Glutamatergic neuron (in vitro differentiated cells): ENCODE measurements at regions not wholly inside any gene's neighbourhood (a gene's known extent, or its start where the extent isn't known, plus 50 kb on each side); places are given as distances from the start of the nearest gene placed in this dataset.

Source experiments
- DNase-seq: peaks from one replicate; pipeline ENCODE4 v3.0.0; 2022
- H3K27ac Mint-ChIP-seq: one replicate; pipeline ENCODE4 v1.8.0; 2020; ENCODE audit warnings: mild to moderate bottlenecking, mixed read lengths, inconsistent platforms; ENCODE audit not compliant: unreplicated experiment
- H3K27me3 Mint-ChIP-seq: one replicate; pipeline ENCODE4 v1.8.0; 2020; ENCODE audit warnings: mild to moderate bottlenecking, moderate library complexity, mixed read lengths, inconsistent platforms; ENCODE audit not compliant: unreplicated experiment
- H3K36me3 Mint-ChIP-seq: one replicate; pipeline ENCODE4 v1.8.0; 2020; ENCODE audit warnings: mild to moderate bottlenecking, mixed read lengths, inconsistent platforms; ENCODE audit not compliant: unreplicated experiment
- H3K4me1 Mint-ChIP-seq: one replicate; pipeline ENCODE4 v1.8.0; 2020; ENCODE audit warnings: mild to moderate bottlenecking, low read depth, mixed read lengths, inconsistent platforms; ENCODE audit not compliant: unreplicated experiment
- H3K4me3 Mint-ChIP-seq: one replicate; pipeline ENCODE4 v1.8.0; 2020; ENCODE audit warnings: mild to moderate bottlenecking, mixed read lengths, inconsistent platforms; ENCODE audit not compliant: unreplicated experiment
- H3K9me3 Mint-ChIP-seq: one replicate; pipeline ENCODE4 v1.8.0; 2020; ENCODE audit warnings: mild to moderate bottlenecking, moderate library complexity, mixed read lengths, inconsistent platforms; ENCODE audit not compliant: unreplicated experiment
- TF ChIP-seq, protein P1 (sequence below): fragments of 200-600 bp; sonication (generic); IDR thresholded peaks from one replicate; pipeline ENCODE4 v1.5.0; 2021; ENCODE audit not compliant: partially characterized antibody, unreplicated experiment

DNA sequence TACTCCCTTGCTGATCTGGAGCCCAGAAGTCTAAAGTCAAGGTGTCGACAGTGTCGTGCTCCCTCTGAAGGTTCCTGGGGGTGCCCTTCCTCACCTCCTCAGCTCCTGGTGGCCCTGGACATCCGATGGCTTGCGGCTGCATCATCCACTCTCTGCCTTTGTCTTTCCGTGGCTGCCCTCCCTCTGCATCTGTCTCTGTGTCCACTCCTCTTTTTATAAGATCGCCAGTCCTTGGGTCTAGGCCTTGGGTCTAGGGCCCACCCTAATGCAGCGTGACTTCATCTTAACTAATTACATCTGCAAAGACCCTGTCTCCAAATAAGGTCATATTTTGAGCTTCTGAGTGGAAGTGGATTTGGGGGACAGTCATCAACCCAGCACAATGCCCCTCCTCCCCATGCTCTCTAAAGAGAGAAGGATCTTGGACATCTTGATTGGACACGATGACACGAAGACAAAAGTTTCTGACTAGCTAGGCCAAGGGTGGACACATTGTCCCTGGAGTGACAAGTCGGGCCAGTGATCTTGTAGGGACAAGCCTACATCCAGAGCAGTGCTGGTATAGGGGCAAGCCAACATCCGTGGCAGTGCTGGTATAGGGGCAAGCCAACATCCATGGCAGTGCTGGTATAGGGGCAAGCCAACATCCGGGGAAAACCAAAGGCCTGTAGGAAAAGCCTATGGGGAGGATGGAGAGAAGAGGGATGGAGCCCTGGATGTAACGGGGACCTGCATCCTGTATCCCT lies 93.9 kb upstream of the DIO3 start:
- Mint-ChIP-seq H3K27me3 (peaks cover 6% of the 10 kb centered on the region), H3K9me3 (no peaks in the 10 kb centered on the region), H3K4me1 (no peaks in the 10 kb centered on the region), H3K27ac (no peak overlapping the region), H3K36me3 (no peaks in the 10 kb centered on the region), H3K4me3 (no peak overlapping the region)
- no peak for DNase-seq
- TF ChIP-seq, protein P1, sequence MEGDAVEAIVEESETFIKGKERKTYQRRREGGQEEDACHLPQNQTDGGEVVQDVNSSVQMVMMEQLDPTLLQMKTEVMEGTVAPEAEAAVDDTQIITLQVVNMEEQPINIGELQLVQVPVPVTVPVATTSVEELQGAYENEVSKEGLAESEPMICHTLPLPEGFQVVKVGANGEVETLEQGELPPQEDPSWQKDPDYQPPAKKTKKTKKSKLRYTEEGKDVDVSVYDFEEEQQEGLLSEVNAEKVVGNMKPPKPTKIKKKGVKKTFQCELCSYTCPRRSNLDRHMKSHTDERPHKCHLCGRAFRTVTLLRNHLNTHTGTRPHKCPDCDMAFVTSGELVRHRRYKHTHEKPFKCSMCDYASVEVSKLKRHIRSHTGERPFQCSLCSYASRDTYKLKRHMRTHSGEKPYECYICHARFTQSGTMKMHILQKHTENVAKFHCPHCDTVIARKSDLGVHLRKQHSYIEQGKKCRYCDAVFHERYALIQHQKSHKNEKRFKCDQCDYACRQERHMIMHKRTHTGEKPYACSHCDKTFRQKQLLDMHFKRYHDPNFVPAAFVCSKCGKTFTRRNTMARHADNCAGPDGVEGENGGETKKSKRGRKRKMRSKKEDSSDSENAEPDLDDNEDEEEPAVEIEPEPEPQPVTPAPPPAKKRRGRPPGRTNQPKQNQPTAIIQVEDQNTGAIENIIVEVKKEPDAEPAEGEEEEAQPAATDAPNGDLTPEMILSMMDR: no peak

DNA sequence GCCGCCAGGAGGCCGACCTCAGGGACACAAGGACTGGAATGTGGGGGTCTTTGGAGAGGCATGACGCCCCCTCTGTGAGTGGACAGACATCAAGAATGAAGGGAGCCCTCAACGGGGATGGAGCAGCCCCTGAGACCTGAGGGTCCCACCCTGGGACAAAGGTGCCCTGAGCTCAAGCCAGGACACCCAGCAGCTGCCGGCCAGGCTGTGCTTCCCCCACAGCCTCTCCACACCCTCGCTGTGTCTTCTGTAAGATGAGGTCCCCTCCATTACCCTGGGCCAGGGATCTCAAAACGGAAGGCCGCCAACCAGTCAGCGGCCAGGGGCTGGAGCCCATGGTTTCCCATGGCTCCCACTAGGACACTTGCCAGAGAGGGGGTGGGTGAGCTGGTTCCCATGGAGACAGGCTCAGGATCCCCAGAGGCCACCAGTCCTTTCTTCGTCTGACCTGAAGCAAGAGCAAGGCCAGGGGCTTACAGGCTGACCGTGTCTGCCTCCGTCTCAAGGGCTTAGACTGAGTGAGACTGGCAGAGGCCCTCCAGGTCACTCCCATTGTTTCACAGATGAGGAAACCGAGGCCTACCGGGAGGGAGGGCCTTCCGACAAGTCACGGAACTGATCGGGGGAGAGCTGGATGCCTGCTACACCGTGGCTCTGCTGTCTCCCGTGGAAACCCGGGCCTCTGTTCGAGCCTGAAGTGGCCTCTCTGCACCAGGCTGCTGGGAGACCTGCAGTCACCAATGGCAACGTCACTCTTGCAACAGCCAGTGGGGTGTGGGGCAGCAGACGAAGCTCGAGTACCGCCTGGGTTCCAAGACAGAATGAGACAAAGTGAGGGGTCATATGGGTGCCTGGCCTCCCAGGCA lies 91.7 kb upstream of the DIO3 start:
- H3K9me3 Mint-ChIP-seq: peaks cover 7% of the 10 kb centered on the region
- H3K36me3 Mint-ChIP-seq: no peaks in the 10 kb centered on the region
- no peak for DNase-seq
- no peaks in the 10 kb centered on the region for H3K4me1 Mint-ChIP-seq
- H3K4me3 Mint-ChIP-seq: no peak overlapping the region
- H3K27me3 Mint-ChIP-seq: peaks cover 17% of the 10 kb centered on the region
- TF ChIP-seq, protein P1: no peak
- H3K27ac Mint-ChIP-seq: no peak overlapping the region

DNA sequence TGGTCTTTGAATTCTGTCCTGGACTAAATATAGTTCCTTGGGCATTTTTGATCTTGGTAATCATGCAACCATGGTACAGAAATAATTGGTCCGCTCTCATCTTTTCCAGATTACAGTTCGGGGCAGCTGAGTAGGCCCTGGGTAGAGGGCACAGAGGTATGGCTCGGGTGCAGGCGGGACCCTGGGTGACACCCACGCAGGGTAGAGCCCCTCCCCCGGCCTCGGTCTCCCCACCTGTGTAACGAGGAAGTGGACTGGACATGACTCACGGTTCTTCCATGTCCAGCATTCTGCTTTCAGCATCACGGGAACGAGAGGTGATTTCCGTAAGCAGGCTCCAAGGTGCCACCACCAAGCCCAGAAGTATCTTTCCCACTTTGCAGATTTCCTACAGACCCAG lies 91.0 kb upstream of the DIO3 start:
- Mint-ChIP-seq H3K9me3 (peaks cover 7% of the 10 kb centered on the region), H3K36me3 (no peaks in the 10 kb centered on the region), H3K4me3 (no peak overlapping the region), H3K27me3 (peaks cover 17% of the 10 kb centered on the region), H3K27ac (no peak overlapping the region), H3K4me1 (peaks cover 2% of the 10 kb centered on the region)
- no peak for DNase-seq
- TF ChIP-seq, protein P1: no peak

DNA sequence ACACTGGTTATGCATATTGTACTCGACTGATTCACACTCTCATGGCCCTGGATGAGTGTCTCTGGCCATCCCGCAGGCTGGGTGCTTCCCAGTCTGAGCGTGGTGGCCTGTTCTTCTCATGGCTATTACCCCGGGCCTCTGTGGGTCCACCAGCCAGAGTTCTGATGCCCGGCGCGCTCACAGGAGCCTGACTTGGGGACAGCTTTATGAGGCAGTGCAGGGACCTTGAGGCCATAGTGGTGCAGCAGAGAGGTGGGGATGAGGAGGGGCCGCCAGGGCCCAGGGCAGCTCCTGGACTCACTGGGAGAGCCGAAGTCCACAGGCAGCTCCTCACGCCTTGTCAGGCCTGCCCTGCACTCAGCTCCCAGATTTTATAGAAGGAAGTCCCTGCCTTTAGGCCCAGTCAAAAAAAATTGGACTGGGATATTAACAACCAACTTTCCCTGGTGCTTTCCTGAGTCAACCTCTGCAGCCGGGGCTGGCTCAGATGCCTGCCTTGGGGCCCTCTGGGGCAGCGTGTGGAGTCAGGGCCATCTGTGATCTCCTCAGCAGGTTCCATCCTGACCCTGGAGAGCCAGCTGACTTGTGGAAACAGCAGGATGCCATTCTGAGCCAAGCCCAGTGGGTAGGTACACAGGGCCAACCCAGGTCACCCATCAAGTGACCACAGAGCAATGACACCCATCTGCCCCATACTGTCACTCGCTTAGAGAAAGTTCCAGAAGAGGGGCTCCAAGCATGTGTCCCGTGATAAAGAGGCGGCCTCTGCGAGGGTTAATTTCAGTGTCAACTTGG lies 89.4 kb upstream of the DIO3 start:
- no peak for DNase-seq
- TF ChIP-seq, protein P1: no peak
- H3K4me3 Mint-ChIP-seq: no peak overlapping the region

More for the DNA sequence above, 89.4 kb upstream of the DIO3 start:
- Mint-ChIP-seq H3K4me1 (peaks cover 10% of the 10 kb centered on the region), H3K27me3 (peaks cover 17% of the 10 kb centered on the region), H3K9me3 (peaks cover 7% of the 10 kb centered on the region), H3K36me3 (no peaks in the 10 kb centered on the region), H3K27ac (no peak overlapping the region)
